ENCODE measurements at regions not wholly inside any gene's neighbourhood (a gene's known extent, or its start where the extent isn't known, plus 50 kb on each side); places are given as distances from the start of the nearest gene placed in this dataset.
"Not testable (repeated sequence)": the region's sequence is repeated elsewhere in the genome, so short reads cannot be mapped to it uniquely, and the experiment has no call there.

GRCh38 chr22:49415151-49415951 is 412.3 kb downstream of the BRD1 start:
- no peak for DNase-seq (ENCODE audit: low read depth in 2 of 2)

GRCh38 chr22:49413551-49413950 is 414.1 kb downstream of the BRD1 start:
- no peak for DNase-seq (ENCODE audit: low read depth in 2 of 2)

- no peak for DNase-seq (ENCODE audit: low read depth in 2 of 2)
Observed at GRCh38 chr22:49413146-49413545, 414.5 kb downstream of the BRD1 start.

GRCh38 chr22:49412236-49412635 is 415.4 kb downstream of the BRD1 start:
- DNase-seq (ENCODE audit: low read depth in 2 of 2): no peak

GRCh38 chr22:49411236-49411635 is 416.4 kb downstream of the BRD1 start:
- DNase-seq (ENCODE audit: low read depth in 2 of 2): no peak

- DNase-seq (ENCODE audit: low read depth in 2 of 2): no peak
Observed at GRCh38 chr22:49408102-49408836, 419.4 kb downstream of the BRD1 start.

- DNase-seq (ENCODE audit: low read depth in 2 of 2): no peak
Observed at GRCh38 chr22:49406879-49407587, 420.6 kb downstream of the BRD1 start.

- no peak for DNase-seq (ENCODE audit: low read depth in 2 of 2)
Observed at GRCh38 chr22:49406047-49406650, 421.5 kb downstream of the BRD1 start.

- no peak for DNase-seq (ENCODE audit: low read depth in 2 of 2)
Observed at GRCh38 chr22:49405590-49405989, 422.1 kb downstream of the BRD1 start.

GRCh38 chr22:49404576-49405241 is 423.0 kb downstream of the BRD1 start:
- DNase-seq (ENCODE audit: low read depth in 2 of 2): no peak

GRCh38 chr22:49404020-49404419 is 423.7 kb downstream of the BRD1 start:
- DNase-seq (ENCODE audit: low read depth in 2 of 2): no peak

GRCh38 chr22:49403102-49403501 is 424.6 kb downstream of the BRD1 start:
- DNase-seq (ENCODE audit: low read depth in 2 of 2): no peak

- DNase-seq (ENCODE audit: low read depth in 2 of 2): no peak
Observed at GRCh38 chr22:49402169-49402568, 425.5 kb downstream of the BRD1 start.

- DNase-seq (ENCODE audit: low read depth in 2 of 2): no peak
Observed at GRCh38 chr22:49400941-49401598, 426.6 kb downstream of the BRD1 start.

- DNase-seq (ENCODE audit: low read depth in 2 of 2): no peak
Observed at GRCh38 chr22:49400136-49400940, 427.3 kb downstream of the BRD1 start.

GRCh38 chr22:49398646-49399045 is 429.0 kb downstream of the BRD1 start:
- DNase-seq (ENCODE audit: low read depth in 2 of 2): no peak

GRCh38 chr22:49398115-49398514 is 429.6 kb downstream of the BRD1 start:
- no peak for DNase-seq (ENCODE audit: low read depth in 2 of 2)

- no peak for DNase-seq (ENCODE audit: low read depth in 2 of 2)
Observed at GRCh38 chr22:49396817-49397216, 430.9 kb downstream of the BRD1 start.

GRCh38 chr22:49395617-49396016 is 432.1 kb downstream of the BRD1 start:
- no peak for DNase-seq (ENCODE audit: low read depth in 2 of 2)

GRCh38 chr22:49395062-49395461 is 432.6 kb downstream of the BRD1 start:
- not testable (repeated sequence) for DNase-seq (ENCODE audit: low read depth in 2 of 2)
